LNCaP clone FGC (cell line): ENCODE measurements at regions not wholly inside any gene's neighbourhood (a gene's known extent, or its start where the extent isn't known, plus 50 kb on each side); places are given as distances from the start of the nearest gene placed in this dataset.
A peak's percentile ranks its signal among the peaks of the same experiment; 100 is the strongest.

Source experiments
- DNase-seq: peaks from one replicate; pipeline ENCODE4 v3.0.0-alpha.2; 2011; ENCODE audit warnings: low read depth
- H3K4me3 ChIP-seq: 2 replicates; pipeline ENCODE4 v1.5.1; 2011; ENCODE audit warnings: mild to moderate bottlenecking, low read depth, low read length, control low read depth
- CTCF ChIP-seq: IDR thresholded peaks from 2 replicates; pipeline ENCODE4 v1.5.1; 2012; ENCODE audit warnings: mild to moderate bottlenecking; ENCODE audit not compliant: control insufficient read depth, insufficient read depth; ENCODE audit errors: extremely low read depth

GRCh38 chr14:28936601-28937000 lies 170.0 kb downstream of the FOXG1 start:
- no peak for TF ChIP-seq CTCF
- H3K4me3 ChIP-seq, result no peak overlapping the region; the same call in 1 of the 2 replicates
- DNase-seq, result peak; percentile 92

GRCh38 chr14:28941758-28942157 lies 175.2 kb downstream of the FOXG1 start:
- no peak overlapping the region for H3K4me3 ChIP-seq
- TF ChIP-seq CTCF, result no peak
- no peak for DNase-seq

- DNase-seq, result no peak
- TF ChIP-seq CTCF, result no peak
- no peak overlapping the region for H3K4me3 ChIP-seq
Observed at GRCh38 chr14:28944605-28945004, 178.0 kb downstream of the FOXG1 start.

- DNase-seq, result no peak
- TF ChIP-seq CTCF, result no peak
- H3K4me3 ChIP-seq, result no peak overlapping the region
Observed at GRCh38 chr14:28946267-28946666, 179.7 kb downstream of the FOXG1 start.

GRCh38 chr14:28949503-28949902 lies 182.9 kb downstream of the FOXG1 start:
- DNase-seq, result peak; percentile 98
- TF ChIP-seq CTCF, result no peak
- no peak overlapping the region for H3K4me3 ChIP-seq

GRCh38 chr14:28952161-28952560 lies 185.6 kb downstream of the FOXG1 start:
- no peak for DNase-seq
- H3K4me3 ChIP-seq, result no peak overlapping the region
- no peak for TF ChIP-seq CTCF

GRCh38 chr14:28952666-28953065 lies 186.1 kb downstream of the FOXG1 start:
- peak; percentile 99 for DNase-seq
- no peak for TF ChIP-seq CTCF
- no peak overlapping the region for H3K4me3 ChIP-seq
